ENCODE measurements at regions not wholly inside any gene's neighbourhood (a gene's known extent, or its start where the extent isn't known, plus 50 kb on each side); places are given as distances from the start of the nearest gene placed in this dataset.
A peak's percentile ranks its signal among the peaks of the same experiment; 100 is the strongest.

- no peak for DNase-seq (ENCODE audit: low read depth)
Measured at GRCh38 chr4:135210341-135210740, 1008.8 kb upstream of the PABPC4L start.

- no peak for DNase-seq (ENCODE audit: low read depth)
Measured at GRCh38 chr4:135207531-135207930, 1005.9 kb upstream of the PABPC4L start.

- no peak for DNase-seq (ENCODE audit: low read depth)
Measured at GRCh38 chr4:135204311-135204710, 1002.7 kb upstream of the PABPC4L start.

GRCh38 chr4:135201081-135201480, 999.5 kb upstream of the PABPC4L start:
- DNase-seq (ENCODE audit: low read depth) = peak; percentile 50

- DNase-seq (ENCODE audit: low read depth) = no peak
Measured at GRCh38 chr4:135197641-135198040, 996.1 kb upstream of the PABPC4L start.

GRCh38 chr4:135194477-135194876, 992.9 kb upstream of the PABPC4L start:
- DNase-seq (ENCODE audit: low read depth) = no peak

- peak; percentile 39 for DNase-seq (ENCODE audit: low read depth)
Measured at GRCh38 chr4:135192751-135193535, 991.4 kb upstream of the PABPC4L start.

GRCh38 chr4:135191596-135191995, 990.0 kb upstream of the PABPC4L start:
- no peak for DNase-seq (ENCODE audit: low read depth)

- DNase-seq (ENCODE audit: low read depth) = no peak
Measured at GRCh38 chr4:135186002-135186401, 984.4 kb upstream of the PABPC4L start.

GRCh38 chr4:135185256-135185655, 983.7 kb upstream of the PABPC4L start:
- no peak for DNase-seq (ENCODE audit: low read depth)

GRCh38 chr4:135184715-135185114, 983.1 kb upstream of the PABPC4L start:
- DNase-seq (ENCODE audit: low read depth) = no peak

GRCh38 chr4:135177321-135177720, 975.7 kb upstream of the PABPC4L start:
- peak; percentile 43 for DNase-seq (ENCODE audit: low read depth)

- no peak for DNase-seq (ENCODE audit: low read depth)
Measured at GRCh38 chr4:135166661-135167060, 965.1 kb upstream of the PABPC4L start.

- no peak for DNase-seq (ENCODE audit: low read depth)
Measured at GRCh38 chr4:135164601-135165000, 963.0 kb upstream of the PABPC4L start.

GRCh38 chr4:135144498-135144897, 942.9 kb upstream of the PABPC4L start:
- DNase-seq (ENCODE audit: low read depth) = no peak

GRCh38 chr4:135124196-135124595, 922.6 kb upstream of the PABPC4L start:
- DNase-seq (ENCODE audit: low read depth) = no peak

GRCh38 chr4:135123632-135124031, 922.0 kb upstream of the PABPC4L start:
- DNase-seq (ENCODE audit: low read depth) = no peak

- no peak for DNase-seq (ENCODE audit: low read depth)
Measured at GRCh38 chr4:135122457-135122856, 920.9 kb upstream of the PABPC4L start.

GRCh38 chr4:135120195-135120594, 918.6 kb upstream of the PABPC4L start:
- peak; percentile 13 for DNase-seq (ENCODE audit: low read depth)

- DNase-seq (ENCODE audit: low read depth) = no peak
Measured at GRCh38 chr4:135114079-135114478, 912.5 kb upstream of the PABPC4L start.

- DNase-seq (ENCODE audit: low read depth) = no peak
Measured at GRCh38 chr4:135098061-135098460, 896.5 kb upstream of the PABPC4L start.

GRCh38 chr4:135073389-135073788, 871.8 kb upstream of the PABPC4L start:
- DNase-seq (ENCODE audit: low read depth) = no peak

GRCh38 chr4:135072553-135072952, 871.0 kb upstream of the PABPC4L start:
- no peak for DNase-seq (ENCODE audit: low read depth)

GRCh38 chr4:135065366-135065765, 863.8 kb upstream of the PABPC4L start:
- no peak for DNase-seq (ENCODE audit: low read depth)
